GM18507 (cell line): ENCODE measurements at regions not wholly inside any gene's neighbourhood (a gene's known extent, or its start where the extent isn't known, plus 50 kb on each side); places are given as distances from the start of the nearest gene placed in this dataset.
"Not testable (repeated sequence)": the region's sequence is repeated elsewhere in the genome, so short reads cannot be mapped to it uniquely, and the experiment has no call there.

Experiments
- DNase-seq: peaks from one replicate; pipeline ENCODE4 v3.0.0; 2011; ENCODE audit warnings: low read depth; ENCODE audit not compliant: insufficient read length; ENCODE audit errors: extremely low spot score
- FAIRE-seq: peaks from 2 replicates; lab custom pipeline; 2011; peaks lifted over from hg19 to GRCh38; lab: Jason Lieb, UNC

GRCh38 chr5:34411470-34412346 lies 244.4 kb upstream of the RAI14 start:
- no peak for DNase-seq
- no peak for FAIRE-seq

GRCh38 chr5:34412736-34413135 lies 243.4 kb upstream of the RAI14 start:
- no peak for FAIRE-seq

GRCh38 chr5:34415559-34416198 lies 240.4 kb upstream of the RAI14 start:
- DNase-seq = peak; percentile 12
- peak; percentile 86 for FAIRE-seq

More at GRCh38 chr5:34412736-34413135, 243.4 kb upstream of the RAI14 start:
- DNase-seq = no peak

DNA sequence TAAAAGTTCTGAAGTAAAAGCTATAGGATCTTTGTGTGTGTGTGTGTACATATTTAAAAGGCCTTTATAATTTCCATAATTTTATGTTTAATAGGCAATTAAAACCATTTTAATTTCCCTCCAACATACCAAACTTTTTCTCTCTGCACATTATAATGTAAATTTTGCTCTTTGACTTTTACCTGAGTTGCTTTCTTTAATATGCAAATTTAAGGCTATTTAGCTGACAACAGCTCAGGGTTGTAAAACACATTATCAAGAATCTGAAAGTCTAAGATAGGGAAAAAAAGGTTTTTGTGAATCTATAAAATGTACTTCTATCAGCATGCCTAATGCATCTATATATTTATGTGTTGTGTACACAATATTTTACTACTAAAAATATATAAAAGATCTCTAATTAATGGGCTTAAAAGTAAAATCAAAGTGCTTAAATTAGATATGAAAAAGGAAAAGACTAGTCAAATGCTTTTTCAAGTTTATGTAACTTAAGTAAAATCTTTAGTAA lies 239.6 kb upstream of the RAI14 start:
- FAIRE-seq (no peak), DNase-seq (no peak)

- DNase-seq, FAIRE-seq: not testable (repeated sequence)
These were observed 235.9 kb upstream of the RAI14 start for GRCh38 chr5:34420191-34420590.

GRCh38 chr5:34436761-34437501 lies 219.2 kb upstream of the RAI14 start:
- FAIRE-seq (no peak), DNase-seq (no peak)

DNA sequence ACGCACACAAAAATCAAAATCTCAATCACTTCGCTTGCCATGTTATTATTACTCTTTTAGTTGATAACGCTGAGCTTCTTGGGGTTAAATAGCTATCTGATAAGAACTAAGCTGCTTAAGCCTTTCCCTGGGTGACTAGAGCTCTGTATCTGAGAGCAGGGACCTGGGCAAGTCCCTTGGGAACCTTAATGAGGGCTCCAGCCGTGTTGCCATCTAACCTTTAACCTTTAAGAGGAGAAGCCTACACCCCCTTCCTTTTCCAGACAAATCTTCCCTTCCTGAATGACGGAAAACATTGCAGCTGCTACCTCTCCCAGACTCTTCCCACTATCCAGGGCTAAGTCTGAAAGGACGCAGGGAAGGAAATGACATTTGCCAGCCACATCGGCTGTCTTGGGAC lies 216.5 kb upstream of the RAI14 start:
- no peak for FAIRE-seq

DNA sequence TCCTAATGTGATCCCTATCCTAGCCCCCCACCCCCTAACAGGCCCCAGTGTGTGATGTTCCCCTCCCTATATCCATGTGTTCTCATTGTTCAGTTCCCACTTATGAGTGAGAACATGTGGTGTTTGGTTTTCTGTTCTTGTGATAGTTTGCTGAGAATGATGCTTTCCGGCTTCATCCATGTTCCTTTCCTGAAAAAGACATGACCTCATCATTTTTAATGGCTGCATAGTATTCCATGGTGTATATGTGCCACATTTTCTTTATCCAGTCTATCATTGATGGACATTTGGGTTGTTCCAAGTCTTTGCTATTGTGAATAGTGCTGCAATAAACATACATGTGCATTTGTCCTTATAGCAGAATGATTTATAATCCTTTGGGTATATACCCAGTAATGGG lies 214.4 kb upstream of the RAI14 start:
- not testable (repeated sequence) for DNase-seq, FAIRE-seq

More for the DNA sequence above, 216.5 kb upstream of the RAI14 start:
- DNase-seq = no peak

GRCh38 chr5:34447424-34447823 lies 208.7 kb upstream of the RAI14 start:
- no peak for DNase-seq

DNA sequence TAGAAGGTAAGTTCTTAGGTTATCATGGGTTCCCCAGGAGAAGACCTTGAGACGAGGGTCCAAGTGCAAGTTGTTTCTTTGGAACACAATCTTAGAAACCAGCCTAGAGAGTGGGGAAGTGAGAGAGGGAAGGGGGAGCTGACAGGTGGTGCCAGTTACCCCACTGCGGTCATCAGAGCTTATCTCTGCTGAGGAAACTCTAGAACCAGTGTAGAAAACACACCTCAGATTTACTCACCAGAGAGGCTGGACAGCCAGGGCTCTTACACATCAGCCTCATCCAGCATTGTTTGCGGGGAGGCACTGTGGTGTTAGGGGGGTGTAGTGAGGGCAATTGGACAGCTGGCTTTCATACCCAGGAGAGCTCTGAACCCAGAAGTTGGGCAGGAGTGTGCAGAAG lies 206.5 kb upstream of the RAI14 start:
- DNase-seq (no peak), FAIRE-seq (no peak)

More at GRCh38 chr5:34447424-34447823, 208.7 kb upstream of the RAI14 start:
- no peak for FAIRE-seq

DNA sequence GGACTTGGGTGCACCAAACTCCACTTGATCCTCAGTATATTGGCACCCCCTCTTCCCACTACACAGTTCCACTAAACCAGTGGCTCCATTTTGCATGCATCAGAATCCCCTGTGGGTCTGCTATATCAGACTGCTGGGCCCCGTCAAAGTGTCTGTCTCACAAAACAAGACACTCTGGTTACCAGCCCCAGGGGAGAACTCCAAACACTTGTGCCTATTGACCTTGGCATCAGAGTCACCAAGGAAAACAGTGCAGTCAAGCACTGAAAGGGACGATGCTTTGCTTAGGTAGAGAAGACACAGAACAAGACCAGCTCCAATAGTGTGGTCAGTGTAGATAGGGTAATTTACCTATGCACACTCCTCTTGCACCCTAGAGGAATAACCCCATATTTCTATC lies 205.8 kb upstream of the RAI14 start:
- DNase-seq = no peak
- no peak for FAIRE-seq

DNA sequence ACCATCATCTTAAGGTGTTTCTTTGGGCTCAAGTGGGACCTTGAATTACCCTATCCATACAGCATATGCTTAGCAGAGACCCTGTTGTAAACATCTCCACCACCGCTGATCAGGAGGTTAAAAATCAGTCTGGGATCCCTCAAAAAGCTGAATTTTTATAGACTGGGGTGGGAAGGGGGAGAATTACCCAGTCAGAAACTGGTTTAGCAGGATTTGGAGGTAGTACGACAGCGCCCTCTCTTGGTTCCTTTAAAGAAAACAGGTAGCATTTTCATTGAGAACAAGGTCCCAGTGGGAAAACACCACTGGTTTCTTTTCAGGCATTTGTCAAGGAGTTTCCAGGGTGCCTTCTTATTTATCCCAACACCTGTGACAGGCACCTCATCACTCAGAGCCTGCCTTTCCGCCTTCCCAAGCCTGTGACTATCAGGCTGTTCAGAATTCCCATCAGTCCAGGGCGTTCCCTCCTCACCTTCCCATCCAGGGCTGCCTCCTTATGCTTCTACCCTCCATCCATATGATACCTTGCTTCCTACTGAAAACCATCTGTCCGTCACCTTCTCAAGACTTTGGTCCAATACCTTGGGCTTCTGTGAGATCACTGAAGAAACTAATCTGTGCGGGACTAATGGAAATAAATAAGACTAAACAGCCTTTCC lies 203.8 kb upstream of the RAI14 start:
- FAIRE-seq = no peak
- DNase-seq = no peak

DNA sequence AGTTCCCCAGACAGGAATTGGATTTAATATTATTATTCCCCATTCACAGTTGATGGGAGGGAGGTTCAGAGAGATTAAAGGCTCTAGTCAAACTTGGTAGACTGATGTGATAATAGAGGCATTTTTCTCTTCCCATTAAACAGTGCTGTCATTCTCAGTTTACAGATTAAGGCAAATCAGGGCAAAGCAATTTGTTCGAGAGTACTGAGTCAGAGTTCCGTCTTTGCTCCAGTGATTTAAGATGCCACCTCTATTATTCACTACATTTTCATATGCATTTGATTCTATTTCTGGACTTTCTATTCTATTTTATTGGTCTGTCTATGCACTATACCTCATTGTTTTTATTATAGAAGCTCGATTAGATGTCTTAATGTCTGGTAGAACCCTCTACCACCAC lies 201.0 kb upstream of the RAI14 start:
- DNase-seq (no peak), FAIRE-seq (no peak)

DNA sequence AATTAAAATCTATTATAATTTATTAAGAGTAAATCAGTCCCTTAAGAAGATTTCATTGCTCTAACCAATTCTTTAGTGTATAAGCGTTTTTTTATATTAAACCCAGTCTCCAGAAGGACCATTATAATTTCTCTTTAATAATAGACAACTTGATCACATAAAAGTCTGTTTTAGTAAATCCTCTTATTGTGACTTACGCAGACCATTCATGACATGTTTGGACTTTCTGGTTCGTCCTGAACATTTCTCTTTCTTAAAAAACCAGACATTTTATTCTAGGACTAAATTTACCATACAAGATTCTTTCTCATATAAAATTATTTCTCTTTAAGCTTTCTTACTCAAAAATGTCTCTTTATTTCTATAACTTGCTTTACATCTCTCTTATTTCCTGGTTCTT lies 196.2 kb upstream of the RAI14 start:
- DNase-seq (no peak), FAIRE-seq (no peak)

GRCh38 chr5:34460496-34460895 lies 195.6 kb upstream of the RAI14 start:
- no peak for DNase-seq
- no peak for FAIRE-seq

DNA sequence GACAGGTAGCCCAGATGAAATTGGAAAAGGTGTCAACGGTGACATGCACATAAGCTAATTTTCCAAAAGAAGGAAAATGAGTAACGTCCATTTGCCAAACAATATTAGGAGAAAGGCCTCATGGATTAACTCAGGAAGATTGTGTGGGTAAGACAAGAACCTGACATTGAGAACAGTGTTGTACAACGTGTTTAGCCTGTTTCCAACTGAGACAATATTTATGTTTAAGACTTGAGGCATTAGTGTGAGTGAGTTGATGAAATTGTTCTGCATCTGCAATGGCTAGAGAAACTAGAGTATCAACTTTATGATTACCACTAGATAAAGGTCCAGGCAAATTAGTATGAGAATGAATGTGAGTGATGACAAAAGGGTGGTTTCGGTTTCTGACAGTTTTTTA lies 191.3 kb upstream of the RAI14 start:
- FAIRE-seq (no peak), DNase-seq (no peak)

DNA sequence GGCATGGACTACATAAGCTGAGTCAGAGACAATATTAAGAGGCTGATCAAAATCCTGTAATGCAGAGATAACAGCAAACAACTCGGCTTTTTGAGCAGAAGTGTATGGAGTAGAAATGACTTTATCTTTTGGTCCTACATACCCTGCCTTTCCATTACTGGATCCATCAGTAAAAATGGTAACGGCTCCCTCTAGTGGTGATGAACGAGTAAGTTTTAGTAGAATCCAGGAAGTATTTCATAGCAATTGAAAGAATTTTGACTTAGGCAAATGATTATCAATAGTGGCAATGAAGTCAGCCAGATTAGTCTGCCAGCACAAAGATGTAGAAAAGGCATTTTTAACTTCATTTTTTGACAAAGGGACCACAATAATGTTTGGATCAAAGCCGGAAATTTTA lies 190.8 kb upstream of the RAI14 start:
- FAIRE-seq, DNase-seq: not testable (repeated sequence)

DNA sequence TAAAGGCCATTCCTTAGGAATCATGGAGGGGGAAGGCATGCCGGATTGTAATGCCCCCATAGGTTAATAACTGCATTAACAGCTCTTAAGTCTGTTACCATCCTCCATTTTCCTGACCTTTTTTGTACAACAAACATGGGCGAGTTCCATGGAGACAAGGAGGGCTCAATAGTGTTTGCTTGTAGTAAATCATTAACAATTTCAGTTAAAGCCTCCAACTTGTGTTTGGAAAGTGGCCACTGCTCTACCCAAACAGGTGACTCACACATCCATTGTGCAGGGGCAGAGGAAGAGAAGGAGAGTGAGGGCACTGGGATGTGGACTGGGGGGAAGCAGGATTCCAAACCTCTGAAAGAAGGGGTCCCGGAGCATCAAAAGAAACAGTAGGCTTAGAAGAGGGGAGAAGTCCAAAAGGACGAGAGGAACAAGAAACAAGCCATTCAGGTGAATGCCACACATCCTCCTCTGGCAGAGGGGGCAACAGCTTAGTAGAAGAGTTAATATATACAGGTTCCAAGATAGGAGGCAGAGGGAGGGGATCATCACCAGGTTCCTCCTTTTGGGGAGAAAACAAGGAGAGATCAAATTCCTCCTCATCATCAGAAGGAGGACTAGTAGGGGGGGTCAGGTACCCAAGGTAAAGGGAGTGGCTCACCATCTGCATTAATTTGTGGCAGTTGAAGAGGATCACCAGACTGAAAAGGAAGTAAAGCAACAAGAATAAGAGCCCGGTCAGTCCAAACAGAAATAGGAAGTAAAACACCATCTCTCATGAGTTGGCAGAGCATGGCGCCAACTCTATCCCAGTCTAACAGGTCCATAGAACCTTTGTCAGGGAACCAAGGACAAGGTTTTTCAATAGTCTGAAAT lies 189.4 kb upstream of the RAI14 start:
- FAIRE-seq, DNase-seq: not testable (repeated sequence)

DNA sequence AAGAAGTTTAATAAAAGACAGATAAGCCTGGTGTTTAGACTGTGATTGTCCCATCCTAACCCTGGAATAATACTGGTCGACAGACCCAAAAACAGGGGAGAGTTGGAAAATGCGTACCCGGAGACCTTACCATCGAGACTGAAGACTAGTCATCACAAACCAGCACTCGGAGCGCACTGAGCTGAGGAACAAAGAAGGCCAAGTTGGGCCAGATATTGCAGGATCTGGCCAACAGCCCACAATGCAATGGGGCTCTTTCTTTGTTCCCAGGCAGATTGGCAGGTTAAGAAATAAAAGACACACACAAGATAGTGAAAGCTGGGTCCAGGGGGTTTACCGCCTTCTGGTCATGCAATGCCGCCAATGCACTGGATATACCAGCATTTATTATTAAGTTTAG lies 188.7 kb upstream of the RAI14 start:
- DNase-seq (no peak), FAIRE-seq (no peak)
